ENCODE measurements at regions not wholly inside any gene's neighbourhood (a gene's known extent, or its start where the extent isn't known, plus 50 kb on each side); places are given as distances from the start of the nearest gene placed in this dataset.

- Histone ChIP-seq H3K27me3 (replicated peaks in 1 of 4; ENCODE audit: control insufficient read depth in 3 of 4, extremely low read depth in 1 of 4, insufficient read depth in 3 of 4, low read length in 3 of 4) (no peaks in the 10 kb centered on the region), H3K4me3 (ENCODE audit: extremely low read depth in 1 of 4, insufficient read depth in 2 of 4, low read depth in 3 of 4, low read length in 4 of 4) (no peak overlapping the region), H2AK5ac (ENCODE audit: low read depth, low read length) (no peak overlapping the region), H3K18ac (ENCODE audit: extremely low read depth, low read length) (no peak overlapping the region), H2AFZ (ENCODE audit: low read length) (no peak overlapping the region), H2BK12ac (ENCODE audit: low read depth, low read length) (no peak overlapping the region), H3K23me2 (ENCODE audit: low read depth, low read length) (no peaks in the 10 kb centered on the region), H2BK5ac (ENCODE audit: low read depth, low read length) (no peak overlapping the region), H3K23ac (ENCODE audit: insufficient read length) (no peak overlapping the region), H2BK120ac (replicated peaks; ENCODE audit: low read depth, low read length) (no peak overlapping the region), H3K14ac (ENCODE audit: insufficient read length) (no peak overlapping the region), H2BK20ac (ENCODE audit: low read length) (no peak overlapping the region), H2BK15ac (ENCODE audit: low read length) (no peak overlapping the region), H3K79me1 (ENCODE audit: low read depth, low read length) (no peaks in the 10 kb centered on the region), H4K20me1 (replicated peaks in 1 of 2; ENCODE audit: control insufficient read depth in 1 of 2, insufficient read depth in 2 of 2, low read length in 2 of 2) (no peaks in the 10 kb centered on the region), H3K27ac (ENCODE audit: low read depth, low read length) (no peak overlapping the region), H4K5ac (ENCODE audit: insufficient read length, low read depth, low read length) (no peak overlapping the region), H3K79me2 (ENCODE audit: control insufficient read depth in 1 of 2, insufficient read depth in 2 of 2, low read length in 2 of 2) (no peaks in the 10 kb centered on the region), H3K9ac (replicated peaks in 1 of 4; ENCODE audit: extremely low read depth in 1 of 4, low read depth in 3 of 4, low read length in 3 of 4) (no peak overlapping the region), H4K91ac (replicated peaks; ENCODE audit: insufficient read length, low read length) (no peak overlapping the region), H3K9me3 (ENCODE audit: insufficient read depth in 2 of 2, low read depth in 1 of 2, low read length in 1 of 2) (no peaks in the 10 kb centered on the region), H3K36me3 (ENCODE audit: control insufficient read depth in 2 of 4, insufficient read depth in 4 of 4, low read length in 3 of 4) (no peaks in the 10 kb centered on the region), H4K8ac (ENCODE audit: extremely low read depth, insufficient read depth, low read length) (no peak overlapping the region), H3K4ac (replicated peaks; ENCODE audit: insufficient read length, low read depth, low read length) (no peak overlapping the region), H3K4me1 (replicated peaks in 1 of 4; ENCODE audit: control insufficient read depth in 3 of 4, insufficient read depth in 4 of 4, low read length in 3 of 4) (no peaks in the 10 kb centered on the region), H3K4me2 (ENCODE audit: insufficient read depth in 1 of 2, low read depth in 2 of 2, low read length in 2 of 2) (no peak overlapping the region), H3K56ac (replicated peaks; ENCODE audit: insufficient read length, low read depth, low read length) (no peak overlapping the region)
- WGBS, 2 experiments (ENCODE audit: extremely low coverage in 1 of 2, insufficient coverage in 1 of 2, insufficient read length in 1 of 2, insufficient replicate concordance in 2 of 2, low coverage in 1 of 2, low lambda C conversion rate in 2 of 2, missing lambda C conversion rate in 1 of 2): 88% methylated on average over 2 of the region's 2 CpGs; no CpG with 5 or more reads in 1 of the 2 experiments
- FAIRE-seq (no peak), DNase-seq (ENCODE audit: low read depth in 1 of 2, low spot score in 2 of 2) (no peak)
- ChIA-PET POLR2A (ENCODE audit: partially characterized antibody) (no interaction called here), CTCF (ENCODE audit: partially characterized antibody) (no interaction called here)
- TF ChIP-seq ATF3 (IDR thresholded peaks at IDR 0.05; ENCODE audit: insufficient read depth, low read depth, low read length) (no peak), JUND (IDR thresholded peaks at IDR 0.05; ENCODE audit: low read length) (no peak), BACH1 (IDR thresholded peaks at IDR 0.05; ENCODE audit: low read length) (no peak), SAP30 (IDR thresholded peaks at IDR 0.05; ENCODE audit: insufficient read depth, insufficient replicate concordance, low read length) (no peak), JUN (IDR thresholded peaks at IDR 0.05; ENCODE audit: low read depth, low read length) (no peak), CEBPB (IDR thresholded peaks at IDR 0.05; ENCODE audit: low read depth, low read length) (no peak), POLR2AphosphoS5 (IDR thresholded peaks at IDR 0.05; ENCODE audit: low read depth, low read length) (no peak), CHD1 (IDR thresholded peaks at IDR 0.05; ENCODE audit: low read depth, low read length) (no peak), GTF2F1 (IDR thresholded peaks at IDR 0.05; ENCODE audit: borderline replicate concordance, low read depth, low read length) (no peak), EP300 (IDR thresholded peaks at IDR 0.05; ENCODE audit: borderline replicate concordance in 1 of 2, low read depth in 2 of 2, low read length in 2 of 2) (no peak), RBBP5 (IDR thresholded peaks at IDR 0.05; ENCODE audit: borderline replicate concordance, low read depth, low read length) (no peak), ZNF274 (IDR thresholded peaks at IDR 0.05; ENCODE audit: borderline replicate concordance, extremely low read depth, low read length) (no peak), YY1 (IDR thresholded peaks at IDR 0.05; ENCODE audit: low read depth, low read length) (no peak)
- TF ChIP-seq, protein P1, sequence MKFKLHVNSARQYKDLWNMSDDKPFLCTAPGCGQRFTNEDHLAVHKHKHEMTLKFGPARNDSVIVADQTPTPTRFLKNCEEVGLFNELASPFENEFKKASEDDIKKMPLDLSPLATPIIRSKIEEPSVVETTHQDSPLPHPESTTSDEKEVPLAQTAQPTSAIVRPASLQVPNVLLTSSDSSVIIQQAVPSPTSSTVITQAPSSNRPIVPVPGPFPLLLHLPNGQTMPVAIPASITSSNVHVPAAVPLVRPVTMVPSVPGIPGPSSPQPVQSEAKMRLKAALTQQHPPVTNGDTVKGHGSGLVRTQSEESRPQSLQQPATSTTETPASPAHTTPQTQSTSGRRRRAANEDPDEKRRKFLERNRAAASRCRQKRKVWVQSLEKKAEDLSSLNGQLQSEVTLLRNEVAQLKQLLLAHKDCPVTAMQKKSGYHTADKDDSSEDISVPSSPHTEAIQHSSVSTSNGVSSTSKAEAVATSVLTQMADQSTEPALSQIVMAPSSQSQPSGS (IDR thresholded peaks at IDR 0.05; ENCODE audit: low read length): no peak
Measured at GRCh38 chr4:34629451-34629850, 1614.9 kb downstream of the ARAP2 start.
